Keratinocyte (primary cell): ENCODE measurements at regions not wholly inside any gene's neighbourhood (a gene's known extent, or its start where the extent isn't known, plus 50 kb on each side); places are given as distances from the start of the nearest gene placed in this dataset.

Experiments used
- DNase-seq: peaks from one replicate; pipeline ENCODE4 v3.0.0-alpha.2; 2011; ENCODE audit warnings: low read depth, missing footprints, low spot score
- FAIRE-seq: peaks from 2 replicates; lab custom pipeline; 2011; peaks lifted over from hg19 to GRCh38; lab: Jason Lieb, UNC
- H2AFZ ChIP-seq: 2 replicates; pipeline ENCODE4 v1.6.0; 2012; ENCODE audit warnings: low read length, control low read depth, inconsistent platforms; ENCODE audit not compliant: control insufficient read depth
- H3K27ac ChIP-seq: 2 replicates; pipeline ENCODE4 v1.5.1; 2011; ENCODE audit warnings: low read length; ENCODE audit not compliant: control insufficient read depth, insufficient read depth
- H3K27me3 ChIP-seq: 3 replicates; pipeline ENCODE4 v1.6.0; 2011; ENCODE audit warnings: low read length; ENCODE audit not compliant: control insufficient read depth, insufficient read depth; ENCODE audit errors: extremely low read depth
- H3K36me3 ChIP-seq, 2 experiments: 2 replicates in 1 of 2; 3 replicates in 1 of 2; pipeline ENCODE4 v1.5.1; 2011; ENCODE audit warnings: low read length in 2 of 2, mild to moderate bottlenecking in 1 of 2; ENCODE audit not compliant: control insufficient read depth in 2 of 2, insufficient read depth in 2 of 2; ENCODE audit errors: extremely low read depth in 1 of 2
- H3K4me1 ChIP-seq: 3 replicates; pipeline ENCODE4 v1.5.1; 2011; ENCODE audit warnings: low read length; ENCODE audit not compliant: control insufficient read depth, insufficient read depth; ENCODE audit errors: extremely low read depth
- H3K4me2 ChIP-seq: 3 replicates; pipeline ENCODE4 v1.6.0; 2011; ENCODE audit warnings: low read depth, low read length; ENCODE audit not compliant: control insufficient read depth, insufficient read depth; ENCODE audit errors: extremely low read depth
- H3K4me3 ChIP-seq, 3 experiments: fragments of 200-600 bp in 1 of 3; sonication (generic) in 1 of 3; 2 replicates in 2 of 3; 3 replicates in 1 of 3; pipeline ENCODE4 v1.5.1; 2011 to 2016; ENCODE audit warnings: low read length in 3 of 3, mild to moderate bottlenecking in 3 of 3, control low read depth in 2 of 3, inconsistent platforms in 1 of 3, low read depth in 1 of 3, mixed read lengths in 1 of 3, mixed run types in 1 of 3, moderate library complexity in 1 of 3; ENCODE audit not compliant: control insufficient read depth in 2 of 3, insufficient read depth in 2 of 3; ENCODE audit errors: extremely low read depth in 1 of 3
- H3K79me2 ChIP-seq: 2 replicates; pipeline ENCODE4 v1.6.0; 2012; ENCODE audit warnings: low read length; ENCODE audit not compliant: control insufficient read depth, insufficient read depth
- H3K9ac ChIP-seq: 3 replicates; pipeline ENCODE4 v1.6.0; 2011; ENCODE audit warnings: low read length; ENCODE audit not compliant: control insufficient read depth, insufficient read depth; ENCODE audit errors: extremely low read depth
- H3K9me1 ChIP-seq: 3 replicates; pipeline ENCODE4 v1.6.0; 2011; ENCODE audit warnings: low read length; ENCODE audit not compliant: control insufficient read depth, insufficient read depth; ENCODE audit errors: extremely low read depth
- H3K9me3 ChIP-seq: 2 replicates; pipeline ENCODE4 v1.5.1; 2012; ENCODE audit warnings: low read depth, low read length; ENCODE audit not compliant: control insufficient read depth
- H4K20me1 ChIP-seq: 3 replicates; pipeline ENCODE4 v1.6.0; 2011; ENCODE audit warnings: low read length; ENCODE audit not compliant: control insufficient read depth, insufficient read depth; ENCODE audit errors: extremely low read depth
- CTCF ChIP-seq, 3 experiments: IDR thresholded peaks in 1 of 3; conservative IDR thresholded peaks in 1 of 3; optimal IDR thresholded peaks in 1 of 3; 2 replicates in 2 of 3; 3 replicates in 1 of 3; pipeline versions ENCODE3 to v1.5.1; 2011; ENCODE audit warnings: low read length in 3 of 3, mild to moderate bottlenecking in 3 of 3, moderate library complexity in 2 of 3, control low read depth in 1 of 3, inconsistent platforms in 1 of 3; ENCODE audit not compliant: insufficient read depth in 2 of 3; ENCODE audit errors: extremely low read depth in 1 of 3
- EZH2 ChIP-seq: IDR thresholded peaks from one replicate; pipeline ENCODE4 v1.6.1; 2012; ENCODE audit warnings: inconsistent platforms, mild to moderate bottlenecking, low read length, moderate library complexity
- dilution Hi-C: fragments of 300-500 bp; cut with MboI; formaldehyde crosslinking; loops from one replicate; pipeline ENCODE4 v1.7.0; 2020; ENCODE audit warnings: low sequenced_read_pairs; ENCODE audit not compliant: extremely low pct_ligation_motif_present

- no peak overlapping the region for H3K4me3 ChIP-seq
- dilution Hi-C loops: no loop called here
- no peak for DNase-seq
- H3K9me1 ChIP-seq: no peaks in the 10 kb centered on the region
- H2AFZ ChIP-seq: no peak overlapping the region
- no peaks in the 10 kb centered on the region for H4K20me1 ChIP-seq
- H3K27ac ChIP-seq: no peak overlapping the region
- no peak overlapping the region for H3K9ac ChIP-seq
- no peak for TF ChIP-seq EZH2
- no peak for TF ChIP-seq CTCF (optimal IDR thresholded peaks at IDR 0.05 in 1 of 3, IDR thresholded peaks at IDR 0.05 in 1 of 3, conservative IDR thresholded peaks at IDR 0.05 in 1 of 3; ENCODE audit: extremely low read depth in 1 of 3, insufficient read depth in 2 of 3, low read length in 3 of 3)
- H3K27me3 ChIP-seq: no peaks in the 10 kb centered on the region
- H3K9me3 ChIP-seq: no peaks in the 10 kb centered on the region
- no peaks in the 10 kb centered on the region for H3K4me1 ChIP-seq
- H3K4me2 ChIP-seq: no peak overlapping the region
- no peaks in the 10 kb centered on the region for H3K79me2 ChIP-seq
- no peaks in the 10 kb centered on the region for H3K36me3 ChIP-seq
- FAIRE-seq: no peak
Observed at GRCh38 chr11:37812281-37812880, 1214.3 kb upstream of the RAG2 start.

GRCh38 chr11:37811349-37811748 is 1213.3 kb upstream of the RAG2 start:
- Histone ChIP-seq H3K9me1 (no peaks in the 10 kb centered on the region), H4K20me1 (no peaks in the 10 kb centered on the region), H3K27ac (no peak overlapping the region), H3K79me2 (no peaks in the 10 kb centered on the region), H3K9ac (no peak overlapping the region), H3K9me3 (no peaks in the 10 kb centered on the region), H3K36me3 (no peaks in the 10 kb centered on the region), H3K4me1 (no peaks in the 10 kb centered on the region), H3K4me3 (no peak overlapping the region), H3K4me2 (no peak overlapping the region), H2AFZ (no peak overlapping the region), H3K27me3 (no peaks in the 10 kb centered on the region)
- TF ChIP-seq CTCF (optimal IDR thresholded peaks at IDR 0.05 in 1 of 3, IDR thresholded peaks at IDR 0.05 in 1 of 3, conservative IDR thresholded peaks at IDR 0.05 in 1 of 3; ENCODE audit: extremely low read depth in 1 of 3, insufficient read depth in 2 of 3, low read length in 3 of 3) (no peak), EZH2 (no peak)
- FAIRE-seq: no peak
- no peak for DNase-seq
- dilution Hi-C loops: no loop called here
